ENCODE measurements at regions not wholly inside any gene's neighbourhood (a gene's known extent, or its start where the extent isn't known, plus 50 kb on each side); places are given as distances from the start of the nearest gene placed in this dataset.

- H3K27ac ChIP-seq: no peak overlapping the region
- no peaks in the 10 kb centered on the region for H3K9me3 ChIP-seq
- FAIRE-seq (no peak), ATAC-seq (no peak), DNase-seq (no peak)
- TF ChIP-seq CTCF (IDR thresholded peaks at IDR 0.05): no peak
- H3K4me3 ChIP-seq: no peak overlapping the region
- intact Hi-C loops (cut with DNase I): no loop called here
- H3K27me3 ChIP-seq: no peaks in the 10 kb centered on the region
- WGBS, 2 donors: 68 to 81% methylated on average over 2 of the region's 2 CpGs
- H3K36me3 ChIP-seq: no peaks in the 10 kb centered on the region
- H3K4me1 ChIP-seq: no peaks in the 10 kb centered on the region
These were observed 95.6 kb downstream of the P2RY1 start for GRCh38 chr3:152930516-152930915.

- WGBS, 2 donors: 33 to 34% methylated on average over 2 of the region's 2 CpGs
- ATAC-seq: no peak
- Histone ChIP-seq H3K4me1 (no peaks in the 10 kb centered on the region), H3K27ac (no peak overlapping the region), H3K4me3 (no peak overlapping the region), H3K27me3 (no peaks in the 10 kb centered on the region), H3K9me3 (no peaks in the 10 kb centered on the region), H3K36me3 (no peaks in the 10 kb centered on the region)
- intact Hi-C loops (cut with DNase I): no loop called here
- no peak for DNase-seq
- FAIRE-seq: no peak
- TF ChIP-seq CTCF (IDR thresholded peaks at IDR 0.05): no peak
These were observed 102.3 kb downstream of the P2RY1 start for GRCh38 chr3:152937234-152937633.

GRCh38 chr3:152938974-152939636 lies 104.2 kb downstream of the P2RY1 start:
- no peak for DNase-seq
- no peaks in the 10 kb centered on the region for H3K36me3 ChIP-seq
- no peaks in the 10 kb centered on the region for H3K4me1 ChIP-seq
- H3K27me3 ChIP-seq: no peaks in the 10 kb centered on the region
- no peak for TF ChIP-seq CTCF (IDR thresholded peaks at IDR 0.05)
- intact Hi-C loops (cut with DNase I): no loop called here
- no peak for FAIRE-seq
- no peaks in the 10 kb centered on the region for H3K9me3 ChIP-seq
- H3K4me3 ChIP-seq: no peak overlapping the region
- no peak for ATAC-seq
- WGBS, 2 donors: 73 to 83% methylated on average over 1 of the region's 1 CpG
- no peak overlapping the region for H3K27ac ChIP-seq

- H3K36me3 ChIP-seq: no peaks in the 10 kb centered on the region
- intact Hi-C loops (cut with DNase I): no loop called here
- H3K4me1 ChIP-seq: no peaks in the 10 kb centered on the region
- FAIRE-seq: no peak
- no peak for ATAC-seq
- H3K4me3 ChIP-seq: no peak overlapping the region
- H3K27ac ChIP-seq: no peak overlapping the region
- DNase-seq: no peak
- WGBS, 2 donors: 76 to 83% methylated on average over 3 of the region's 3 CpGs
- no peaks in the 10 kb centered on the region for H3K27me3 ChIP-seq
- TF ChIP-seq CTCF (IDR thresholded peaks at IDR 0.05): no peak
- no peaks in the 10 kb centered on the region for H3K9me3 ChIP-seq
These were observed 106.9 kb downstream of the P2RY1 start for GRCh38 chr3:152941859-152942258.

- ATAC-seq: no peak
These were observed 107.4 kb downstream of the P2RY1 start for GRCh38 chr3:152942366-152942765.

More at GRCh38 chr3:152942366-152942765, 107.4 kb downstream of the P2RY1 start:
- Histone ChIP-seq H3K9me3 (no peaks in the 10 kb centered on the region), H3K27ac (no peak overlapping the region), H3K4me3 (no peak overlapping the region), H3K36me3 (no peaks in the 10 kb centered on the region), H3K27me3 (no peaks in the 10 kb centered on the region), H3K4me1 (no peaks in the 10 kb centered on the region)
- TF ChIP-seq CTCF (IDR thresholded peaks at IDR 0.05): no peak
- 91 to 96% methylated on average over 3 of the region's 3 CpGs for WGBS, 2 donors
- no peak for FAIRE-seq
- intact Hi-C loops (cut with DNase I): no loop called here
- DNase-seq: no peak
